Heart left ventricle (tissue), 16 donors: ENCODE measurements at regions not wholly inside any gene's neighbourhood (a gene's known extent, or its start where the extent isn't known, plus 50 kb on each side); places are given as distances from the start of the nearest gene placed in this dataset.
"Not testable (repeated sequence)": the region's sequence is repeated elsewhere in the genome, so short reads cannot be mapped to it uniquely, and the experiment has no call there.

Source experiments
- ATAC-seq, 4 donors: fragments of 200-7000 bp; cut with Tn5 transposase; one replicate each; pipeline ENCODE4 v1.9.1; 2020 to 2022; ENCODE audit warnings: moderate library complexity in 4 of 4, mild to moderate bottlenecking in 3 of 4, moderate number of reproducible peaks in 1 of 4
- DNase-seq, 5 donors: peaks; one replicate each; pipeline ENCODE4 v3.0.0-alpha.2; 2020
- H3K27ac ChIP-seq, 12 donors: fragments of 200-600 bp; sonication (generic) in 4 of 12; one replicate each; pipeline versions ENCODE4 v1.5.0 to v1.8.0; 2016 to 2022; ENCODE audit warnings: mild to moderate bottlenecking in 2 of 12
- H3K27me3 ChIP-seq, 9 donors: fragments of 200-600 bp; sonication (generic) in 2 of 9; one replicate each; pipeline versions ENCODE4 v1.5.1 to v1.8.0; 2016 to 2022; ENCODE audit warnings: mild to moderate bottlenecking in 3 of 9
- H3K36me3 ChIP-seq, 9 donors: fragments of 200-600 bp; sonication (generic) in 2 of 9; one replicate each; pipeline versions ENCODE4 v1.5.0 to v1.8.0; 2018 to 2022; ENCODE audit warnings: mild to moderate bottlenecking in 2 of 9
- H3K4me1 ChIP-seq, 12 donors: fragments of 200-600 bp; sonication (generic) in 4 of 12; one replicate each; pipeline versions ENCODE4 v1.5.0 to v1.8.0; 2016 to 2022; ENCODE audit warnings: mild to moderate bottlenecking in 3 of 12
- H3K4me3 ChIP-seq, 12 donors: fragments of 200-600 bp; sonication (generic) in 4 of 12; one replicate each; pipeline versions ENCODE4 v1.5.0 to v1.8.0; 2017 to 2022; ENCODE audit warnings: mild to moderate bottlenecking in 9 of 12, moderate library complexity in 4 of 12
- H3K9me3 ChIP-seq, 12 donors: fragments of 200-600 bp; sonication (generic) in 4 of 12; one replicate each; pipeline versions ENCODE4 v1.5.0 to v1.8.0; 2016 to 2022; ENCODE audit warnings: mild to moderate bottlenecking in 1 of 12
- CTCF ChIP-seq, 12 donors: fragments of 200-600 bp; sonication (generic) in 4 of 12; IDR thresholded peaks; one replicate each; pipeline versions ENCODE4 v1.5.0 to v1.8.0; 2018 to 2022; ENCODE audit warnings: antibody characterized with exemption in 12 of 12, mild to moderate bottlenecking in 5 of 12
- POLR2A ChIP-seq, 2 donors: fragments of 450-650 bp; IDR thresholded peaks; one replicate each; pipeline ENCODE4 v1.6.1; 2017; ENCODE audit warnings: antibody characterized with exemption in 2 of 2, mild to moderate bottlenecking in 2 of 2, moderate library complexity in 2 of 2
- WGBS, 4 donors: extraction: QIAGEN DNeasy Blood & Tissue Kit in 2 of 4; methylation state at CpG; one replicate each; pipeline versions ENCODE4 v1.1.5 to v1.1.7; 2013 to 2018; 5-methylcytosine and 5-hydroxymethylcytosine counted together
- intact Hi-C, 10 donors: fragments of 100-400 bp; cut with DNase I; formaldehyde crosslinking; loops; one replicate each; pipeline versions ENCODE4 v1.11.1 to v1.14.2; 2022
- donor health status: ischemic (EF 13 %, LVEDD 7.1; RV severe dilation, severe dysfunction).
- donor health status: healthy with polysubstance abuse.
- donor health status: DM: no; HTN: yes; CAD: no.
- donor health status: DM: no; HTN: no; CAD: no.
- donor health status: ischemic (EF 25% LVEDD 6.9; RV normal size, moderate dysfunction).
- donor health status: ischemic (EF 25% LVEDD 5.7; RV mildly dilated, moderate dysfunction).
- donor health status: healthy.
- donor health status: DM: yes; HTN: yes; CAD: no.
- donor health status: ischemic (EF 35%, LVEDD 5.7; RV mildly dilated, moderate dysfunction).
- donor health status: nonischemic (EF 11% LVEDD 7.7; RV severe dilation, severe dysfunction).
- donor health status: DM: yes; HTN: yes; CAD: no.
- donor health status: PGD.
- donor health status: ischemic (EF 29% LVEDD 5.4; RV normal size, mild dysfunction).
- donor health status: nonischemic (EF 23%, LVEDD 6.1; RV moderate dilation, normal function).

DNA sequence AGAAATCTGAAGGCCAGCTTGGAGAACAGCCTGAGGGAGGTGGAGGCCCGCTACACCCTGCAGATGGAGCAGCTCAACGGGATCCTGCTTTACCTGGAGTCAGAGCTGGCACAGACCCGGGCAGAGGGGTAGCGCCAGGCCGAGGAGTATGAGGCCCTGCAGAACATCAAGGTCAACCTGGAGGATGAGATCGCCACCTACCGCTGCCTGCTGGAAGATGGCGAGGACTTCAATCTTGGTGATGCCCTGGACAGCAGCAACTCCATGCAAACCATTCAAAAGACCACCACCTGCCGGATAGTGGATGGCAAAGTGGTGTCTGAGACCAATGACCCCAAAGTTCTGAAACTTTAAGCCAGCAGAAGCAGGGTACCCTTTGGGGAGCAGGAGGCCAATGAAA is 318.4 kb downstream of the ZFHX3 start:
- H3K4me1 ChIP-seq, intact Hi-C loops, H3K27me3 ChIP-seq, H3K4me3 ChIP-seq, H3K36me3 ChIP-seq, H3K27ac ChIP-seq, DNase-seq, ATAC-seq: not testable (repeated sequence)
- peaks cover 0 to 32% (median 2%) of the 10 kb centered on the region in 12 donors for H3K9me3 ChIP-seq
- 91 to 95% (median 93%) methylated on average over 5 to 9 of the region's 9 CpGs for WGBS, 4 donors

DNA sequence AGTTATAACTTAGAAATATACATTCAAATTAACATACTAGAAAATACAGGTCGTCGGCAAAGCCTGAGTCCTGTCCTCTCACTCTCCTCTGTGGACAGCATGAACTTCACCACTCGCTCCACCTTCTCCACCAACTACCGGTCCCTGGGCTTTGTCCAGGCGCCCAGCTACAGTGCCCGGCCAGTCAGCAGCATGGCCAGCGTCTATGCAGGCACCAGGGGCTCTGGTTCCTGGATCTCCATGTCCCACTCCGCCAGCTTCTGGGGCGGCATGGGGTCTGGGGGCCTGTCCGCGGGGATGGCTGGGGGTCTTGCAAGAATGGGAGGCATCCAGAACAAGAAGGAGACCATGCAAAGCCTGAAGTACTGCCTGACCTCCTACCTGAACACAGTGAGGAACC is 319.4 kb downstream of the ZFHX3 start:
- no peak for ATAC-seq

DNA sequence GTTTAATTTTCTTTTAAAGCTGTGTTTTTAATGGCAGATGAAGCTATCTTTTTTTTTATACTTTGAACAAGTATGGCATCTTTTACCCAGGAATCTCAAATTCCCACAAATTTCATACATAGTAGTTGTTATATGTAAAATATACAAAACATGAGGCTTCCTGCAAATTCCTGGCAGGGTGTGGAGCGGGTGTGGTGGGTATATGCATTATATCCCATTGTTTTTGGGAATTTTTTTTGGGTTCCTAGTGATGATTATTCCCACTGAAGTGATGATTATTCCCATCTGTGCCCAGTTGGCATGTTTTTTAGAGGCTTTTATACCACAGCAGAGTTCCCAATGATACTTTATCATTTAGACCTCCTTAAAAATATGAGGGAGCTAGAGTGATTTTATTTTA is 320.4 kb downstream of the ZFHX3 start:
- no peak for DNase-seq
- Histone ChIP-seq H3K4me1 (no peaks in the 10 kb centered on the region), H3K27me3 (no peaks in the 10 kb centered on the region), H3K9me3 (peaks cover 0 to 19% (median 0%) of the 10 kb centered on the region in 12 donors), H3K27ac (no peak overlapping the region), H3K36me3 (no peaks in the 10 kb centered on the region), H3K4me3 (no peak overlapping the region)
- no peak for ATAC-seq
- intact Hi-C loops = no loop called here
- no peak for TF ChIP-seq CTCF (IDR thresholded peaks at IDR 0.05)
- 91 to 97% (median 93%) methylated on average over 1 of the region's 1 CpG for WGBS, 4 donors

More for the DNA sequence above, 319.4 kb downstream of the ZFHX3 start:
- H3K27ac ChIP-seq = no peak overlapping the region
- WGBS, 4 donors = 90 to 98% (median 96%) methylated on average over 11 of the region's 11 CpGs
- H3K27me3 ChIP-seq = no peaks in the 10 kb centered on the region
- no peaks in the 10 kb centered on the region for H3K36me3 ChIP-seq
- H3K4me1 ChIP-seq = no peaks in the 10 kb centered on the region
- no peak overlapping the region for H3K4me3 ChIP-seq
- H3K9me3 ChIP-seq = peaks cover 0 to 21% (median 0%) of the 10 kb centered on the region in 12 donors
- DNase-seq = no peak
- intact Hi-C loops = no loop called here
- TF ChIP-seq CTCF (IDR thresholded peaks at IDR 0.05) (no peak), POLR2A (IDR thresholded peaks at IDR 0.05) (no peak)

GRCh38 chr16:72725643-72726042 is 322.3 kb downstream of the ZFHX3 start:
- DNase-seq = no peak
- intact Hi-C loops = no loop called here
- TF ChIP-seq POLR2A (IDR thresholded peaks at IDR 0.05) (no peak), CTCF (IDR thresholded peaks at IDR 0.05) (no peak)
- H3K36me3 ChIP-seq = no peaks in the 10 kb centered on the region
- no peak for ATAC-seq
- no peaks in the 10 kb centered on the region for H3K4me1 ChIP-seq
- H3K4me3 ChIP-seq = no peak overlapping the region
- H3K9me3 ChIP-seq = peaks cover 0 to 1% (median 0%) of the 10 kb centered on the region in 12 donors
- WGBS, 4 donors = 80 to 86% (median 85%) methylated on average over 2 of the region's 2 CpGs
- H3K27me3 ChIP-seq = no peaks in the 10 kb centered on the region
- no peak overlapping the region for H3K27ac ChIP-seq

GRCh38 chr16:72723781-72724180 is 324.1 kb downstream of the ZFHX3 start:
- ATAC-seq (no peak), DNase-seq (no peak)
- intact Hi-C loops = no loop called here
- Histone ChIP-seq H3K9me3 (no peaks in the 10 kb centered on the region), H3K27ac (no peak overlapping the region), H3K4me3 (no peak overlapping the region), H3K27me3 (no peaks in the 10 kb centered on the region), H3K36me3 (no peaks in the 10 kb centered on the region), H3K4me1 (no peaks in the 10 kb centered on the region)
- TF ChIP-seq POLR2A (IDR thresholded peaks at IDR 0.05) (no peak), CTCF (IDR thresholded peaks at IDR 0.05) (no peak)
- 82 to 94% (median 93%) methylated on average over 4 of the region's 4 CpGs for WGBS, 4 donors
